Neural crest cell (in vitro differentiated cells): ENCODE measurements at regions not wholly inside any gene's neighbourhood (a gene's known extent, or its start where the extent isn't known, plus 50 kb on each side); places are given as distances from the start of the nearest gene placed in this dataset.

Source experiments
- DNase-seq: peaks from one replicate; pipeline ENCODE4 v3.0.0; 2021; ENCODE audit warnings: low read depth, mixed read lengths, low spot score
- H3K27ac Mint-ChIP-seq: one replicate; pipeline ENCODE4 v1.8.0; 2021; ENCODE audit warnings: mild to moderate bottlenecking, mixed read lengths; ENCODE audit not compliant: unreplicated experiment
- H3K27me3 Mint-ChIP-seq: 2 replicates; pipeline ENCODE4 v1.8.0; 2021; ENCODE audit warnings: low read depth, mild to moderate bottlenecking, mixed read lengths
- H3K36me3 Mint-ChIP-seq: 2 replicates; pipeline ENCODE4 v1.8.0; 2021; ENCODE audit warnings: low read depth, mild to moderate bottlenecking, mixed read lengths
- H3K4me1 Mint-ChIP-seq: 2 replicates; pipeline ENCODE4 v1.8.0; 2021; ENCODE audit warnings: mixed read lengths
- H3K4me3 Mint-ChIP-seq: one replicate; pipeline ENCODE4 v1.8.0; 2021; ENCODE audit warnings: mild to moderate bottlenecking, mixed read lengths
- H3K9me3 Mint-ChIP-seq: 2 replicates; pipeline ENCODE4 v1.8.0; 2021; ENCODE audit warnings: mixed read lengths
- TF ChIP-seq, protein P1 (sequence below): fragments of 200-600 bp; sonication (generic); conservative IDR thresholded peaks from 2 replicates; pipeline ENCODE4 v1.5.0; 2021; ENCODE audit warnings: antibody characterized with exemption, mild to moderate bottlenecking

- Mint-ChIP-seq H3K27ac (no peak overlapping the region), H3K4me3 (no peak overlapping the region), H3K9me3 (no peaks in the 10 kb centered on the region), H3K27me3 (peaks cover 4% of the 10 kb centered on the region), H3K36me3 (no peaks in the 10 kb centered on the region), H3K4me1 (no peaks in the 10 kb centered on the region)
- DNase-seq, result no peak
- TF ChIP-seq, protein P1, sequence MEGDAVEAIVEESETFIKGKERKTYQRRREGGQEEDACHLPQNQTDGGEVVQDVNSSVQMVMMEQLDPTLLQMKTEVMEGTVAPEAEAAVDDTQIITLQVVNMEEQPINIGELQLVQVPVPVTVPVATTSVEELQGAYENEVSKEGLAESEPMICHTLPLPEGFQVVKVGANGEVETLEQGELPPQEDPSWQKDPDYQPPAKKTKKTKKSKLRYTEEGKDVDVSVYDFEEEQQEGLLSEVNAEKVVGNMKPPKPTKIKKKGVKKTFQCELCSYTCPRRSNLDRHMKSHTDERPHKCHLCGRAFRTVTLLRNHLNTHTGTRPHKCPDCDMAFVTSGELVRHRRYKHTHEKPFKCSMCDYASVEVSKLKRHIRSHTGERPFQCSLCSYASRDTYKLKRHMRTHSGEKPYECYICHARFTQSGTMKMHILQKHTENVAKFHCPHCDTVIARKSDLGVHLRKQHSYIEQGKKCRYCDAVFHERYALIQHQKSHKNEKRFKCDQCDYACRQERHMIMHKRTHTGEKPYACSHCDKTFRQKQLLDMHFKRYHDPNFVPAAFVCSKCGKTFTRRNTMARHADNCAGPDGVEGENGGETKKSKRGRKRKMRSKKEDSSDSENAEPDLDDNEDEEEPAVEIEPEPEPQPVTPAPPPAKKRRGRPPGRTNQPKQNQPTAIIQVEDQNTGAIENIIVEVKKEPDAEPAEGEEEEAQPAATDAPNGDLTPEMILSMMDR, result no peak
These were observed 690.4 kb upstream of the HS6ST1 start for GRCh38 chr2:129008881-129009554.

GRCh38 chr2:129009555-129010146 is 691.0 kb upstream of the HS6ST1 start:
- no peak overlapping the region for H3K4me3 Mint-ChIP-seq
- TF ChIP-seq, protein P1, result no peak
- peaks cover 7% of the 10 kb centered on the region for H3K27me3 Mint-ChIP-seq
- H3K36me3 Mint-ChIP-seq, result no peaks in the 10 kb centered on the region
- no peak overlapping the region for H3K27ac Mint-ChIP-seq
- no peak for DNase-seq
- H3K9me3 Mint-ChIP-seq, result no peaks in the 10 kb centered on the region
- no peaks in the 10 kb centered on the region for H3K4me1 Mint-ChIP-seq

DNA sequence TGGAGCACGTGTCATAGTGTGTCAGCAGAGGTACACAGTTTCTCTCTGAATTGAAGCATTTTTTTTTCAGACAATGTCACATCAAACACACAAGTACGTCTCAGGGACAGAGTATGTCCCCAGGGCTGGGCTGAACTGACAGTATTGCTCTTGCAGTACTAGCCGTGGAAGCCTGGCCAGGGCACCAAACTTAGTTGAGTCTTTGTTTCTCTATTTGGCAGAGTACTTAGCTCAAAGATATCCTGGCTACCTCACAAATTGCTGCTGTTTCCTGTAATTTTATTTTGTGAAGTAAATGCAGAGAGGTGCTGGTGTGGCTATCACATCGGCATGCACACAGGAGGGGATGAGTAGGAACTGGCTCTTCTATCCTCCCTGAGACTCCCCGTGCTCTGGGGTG is 691.6 kb upstream of the HS6ST1 start:
- Mint-ChIP-seq H3K4me3 (no peak overlapping the region), H3K36me3 (no peaks in the 10 kb centered on the region), H3K27ac (no peak overlapping the region), H3K27me3 (peaks cover 7% of the 10 kb centered on the region), H3K4me1 (no peaks in the 10 kb centered on the region), H3K9me3 (no peaks in the 10 kb centered on the region)
- no peak for DNase-seq
- TF ChIP-seq, protein P1, result no peak

- peaks cover 7% of the 10 kb centered on the region for H3K27me3 Mint-ChIP-seq
- no peaks in the 10 kb centered on the region for H3K4me1 Mint-ChIP-seq
- no peak overlapping the region for H3K27ac Mint-ChIP-seq
- no peak overlapping the region for H3K4me3 Mint-ChIP-seq
- TF ChIP-seq, protein P1, result no peak
- DNase-seq, result no peak
- no peaks in the 10 kb centered on the region for H3K9me3 Mint-ChIP-seq
- no peaks in the 10 kb centered on the region for H3K36me3 Mint-ChIP-seq
These were observed 692.9 kb upstream of the HS6ST1 start for GRCh38 chr2:129011466-129012061.

DNA sequence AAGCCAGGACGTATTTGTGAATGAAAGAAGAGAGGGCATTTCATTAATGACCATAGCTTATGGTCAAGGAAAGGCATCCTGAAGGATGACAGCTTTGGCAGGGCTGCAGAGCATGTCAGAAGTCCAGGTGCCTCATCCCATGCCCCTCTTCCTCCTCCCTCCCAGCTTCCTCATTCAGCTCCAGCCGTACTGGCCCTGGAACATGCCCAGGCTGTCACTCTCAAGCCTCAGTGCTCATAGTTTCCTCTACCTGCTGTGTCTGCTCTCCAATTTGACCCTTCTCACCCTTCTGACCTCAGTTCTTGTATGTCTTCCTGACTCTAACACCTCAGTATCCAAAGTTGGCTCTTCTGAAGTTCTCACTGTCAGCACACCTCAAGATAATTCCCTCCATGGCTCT is 695.8 kb upstream of the HS6ST1 start:
- Mint-ChIP-seq H3K27me3 (peaks cover 7% of the 10 kb centered on the region), H3K27ac (no peak overlapping the region), H3K36me3 (no peaks in the 10 kb centered on the region), H3K9me3 (no peaks in the 10 kb centered on the region), H3K4me1 (no peaks in the 10 kb centered on the region), H3K4me3 (no peak overlapping the region)
- TF ChIP-seq, protein P1, result no peak
- no peak for DNase-seq
